ENCODE measurements at regions not wholly inside any gene's neighbourhood (a gene's known extent, or its start where the extent isn't known, plus 50 kb on each side); places are given as distances from the start of the nearest gene placed in this dataset.

DNA sequence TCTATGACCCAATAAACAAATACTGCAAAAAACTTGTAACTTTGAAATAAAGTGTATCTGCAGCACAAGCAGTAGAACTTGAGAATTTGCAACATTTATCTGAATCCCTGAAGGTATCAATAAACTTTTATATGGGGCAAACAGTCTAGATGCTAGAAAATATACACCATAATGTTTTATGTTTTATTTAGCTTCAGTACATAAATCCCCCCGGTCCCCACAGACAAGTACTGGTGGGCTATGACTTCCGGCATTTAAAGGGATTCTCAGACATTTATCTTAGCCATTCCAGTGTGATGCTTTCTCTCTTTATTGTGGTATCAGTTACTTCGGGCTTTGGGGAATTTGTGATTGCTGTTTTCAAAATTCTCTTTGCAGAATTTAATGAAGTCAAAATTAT lies 390.4 kb downstream of the SIPA1L2 start:
- TF ChIP-seq, protein P1, sequence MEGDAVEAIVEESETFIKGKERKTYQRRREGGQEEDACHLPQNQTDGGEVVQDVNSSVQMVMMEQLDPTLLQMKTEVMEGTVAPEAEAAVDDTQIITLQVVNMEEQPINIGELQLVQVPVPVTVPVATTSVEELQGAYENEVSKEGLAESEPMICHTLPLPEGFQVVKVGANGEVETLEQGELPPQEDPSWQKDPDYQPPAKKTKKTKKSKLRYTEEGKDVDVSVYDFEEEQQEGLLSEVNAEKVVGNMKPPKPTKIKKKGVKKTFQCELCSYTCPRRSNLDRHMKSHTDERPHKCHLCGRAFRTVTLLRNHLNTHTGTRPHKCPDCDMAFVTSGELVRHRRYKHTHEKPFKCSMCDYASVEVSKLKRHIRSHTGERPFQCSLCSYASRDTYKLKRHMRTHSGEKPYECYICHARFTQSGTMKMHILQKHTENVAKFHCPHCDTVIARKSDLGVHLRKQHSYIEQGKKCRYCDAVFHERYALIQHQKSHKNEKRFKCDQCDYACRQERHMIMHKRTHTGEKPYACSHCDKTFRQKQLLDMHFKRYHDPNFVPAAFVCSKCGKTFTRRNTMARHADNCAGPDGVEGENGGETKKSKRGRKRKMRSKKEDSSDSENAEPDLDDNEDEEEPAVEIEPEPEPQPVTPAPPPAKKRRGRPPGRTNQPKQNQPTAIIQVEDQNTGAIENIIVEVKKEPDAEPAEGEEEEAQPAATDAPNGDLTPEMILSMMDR (IDR thresholded peaks at IDR 0.05), result no peak
- no peak for TF ChIP-seq POLR2A (IDR thresholded peaks at IDR 0.05)
- TF ChIP-seq EP300 (IDR thresholded peaks at IDR 0.05), result no peak
